GM12878 (cell line): ENCODE measurements at regions not wholly inside any gene's neighbourhood (a gene's known extent, or its start where the extent isn't known, plus 50 kb on each side); places are given as distances from the start of the nearest gene placed in this dataset.

Experiments
- ATAC-seq: fragments of 200-7000 bp; cut with Tn5 transposase; 3 replicates; pipeline ENCODE4 v1.9.1; 2020; ENCODE audit warnings: mild to moderate bottlenecking, moderate library complexity
- BruUV-seq: library from RNA; stranded (reverse); fragments of 400-500 nt; replicated peaks from 2 replicates; lab custom pipeline; 2021; lab: Mats Ljungman, UMichigan
- CTCF ChIA-PET: fragments of 300-600 bp; sonication (Branson Sonifier 250); formaldehyde crosslinking; extraction: SDS; loops from one replicate; lab custom pipeline; 2021; ENCODE audit warnings: inconsistent platforms; lab: Yijun Ruan, JAX
- POLR2A ChIA-PET: fragments of 350-600 bp; formaldehyde crosslinking; extraction: SDS; loops from one replicate; lab custom pipeline; 2021; ENCODE audit warnings: inconsistent platforms; lab: Charles Lee
- RAD21 ChIA-PET: fragments of 300-600 bp; sonication (Branson Sonifier 250); formaldehyde crosslinking; loops from one replicate; lab custom pipeline; 2023; ENCODE audit warnings: antibody characterized with exemption; ENCODE audit not compliant: unreplicated experiment; lab: Charles Lee
- SMC1A ChIA-PET: fragments of 300-600 bp; sonication (Branson Sonifier 250); formaldehyde crosslinking; loops from one replicate; lab custom pipeline; 2023; ENCODE audit not compliant: unreplicated experiment, uncharacterized antibody; lab: Charles Lee
- DNase-seq: peaks from one replicate; pipeline ENCODE4 v3.0.0-alpha.2; 2011; ENCODE audit warnings: low read depth, low spot score
- FAIRE-seq: peaks from 3 replicates; lab custom pipeline; 2011; peaks lifted over from hg19 to GRCh38; lab: Jason Lieb, UNC
- H2AFZ ChIP-seq: 2 replicates; pipeline ENCODE4 v1.6.0; 2011; ENCODE audit warnings: low read depth, low read length, control low read depth; ENCODE audit not compliant: control insufficient read depth
- H3K27ac ChIP-seq: 2 replicates; pipeline ENCODE4 v1.5.1; 2011; ENCODE audit warnings: control low read depth; ENCODE audit not compliant: control insufficient read depth, insufficient read depth
- H3K27me3 ChIP-seq, 2 experiments: replicated peaks in 1 of 2; 2 replicates each; pipeline versions ENCODE4 v1.6.0 to v1.6.1; 2011; ENCODE audit warnings: low read length in 1 of 2; ENCODE audit not compliant: control insufficient read depth in 2 of 2, insufficient read depth in 2 of 2
- H3K36me3 ChIP-seq, 2 experiments: 2 replicates each; pipeline ENCODE4 v1.5.1; 2011; ENCODE audit warnings: low read length in 1 of 2; ENCODE audit not compliant: control insufficient read depth in 2 of 2, insufficient read depth in 2 of 2
- H3K4me1 ChIP-seq: 2 replicates; pipeline ENCODE4 v1.6.1; 2011; ENCODE audit warnings: mild to moderate bottlenecking, low read length, moderate library complexity, mixed read lengths; ENCODE audit not compliant: control insufficient read depth, insufficient read depth
- H3K4me2 ChIP-seq: 2 replicates; pipeline ENCODE4 v1.6.0; 2011; ENCODE audit warnings: control low read depth; ENCODE audit not compliant: control insufficient read depth, insufficient read depth
- H3K4me3 ChIP-seq: fragments of 200-600 bp; sonication (generic); 2 replicates; pipeline ENCODE4 v1.5.1; 2016
- H3K79me2 ChIP-seq: 2 replicates; pipeline ENCODE4 v1.6.0; 2011; ENCODE audit warnings: low read length; ENCODE audit not compliant: control insufficient read depth, insufficient read depth
- H3K9ac ChIP-seq: 2 replicates; pipeline ENCODE4 v1.8.0; 2011; ENCODE audit warnings: low read length, control low read depth, mixed read lengths; ENCODE audit not compliant: control insufficient read depth, insufficient read depth
- H3K9me3 ChIP-seq: replicated peaks from 3 replicates; pipeline ENCODE4 v1.5.1; 2011; ENCODE audit warnings: mild to moderate bottlenecking, low read length; ENCODE audit not compliant: control insufficient read depth, insufficient read depth
- H4K20me1 ChIP-seq: 2 replicates; pipeline ENCODE4 v1.6.0; 2011; ENCODE audit not compliant: control insufficient read depth, insufficient read depth
- BACH1 ChIP-seq: fragments of 450-650 bp; IDR thresholded peaks from 2 replicates; pipeline ENCODE4 v1.6.1; 2017; ENCODE audit warnings: mild to moderate bottlenecking, borderline replicate concordance
- BRCA1 ChIP-seq: IDR thresholded peaks from 2 replicates; pipeline ENCODE4 v1.6.1; 2011; ENCODE audit warnings: low read depth, low read length, improper control_type of control experiment
- EP300 ChIP-seq, 2 experiments: fragments of 150-350 bp in 1 of 2; IDR thresholded peaks; 2 replicates each; pipeline ENCODE4 v1.6.1; 2011 to 2012; ENCODE audit warnings: low read depth in 2 of 2, low read length in 2 of 2, borderline replicate concordance in 1 of 2, improper control_type of control experiment in 1 of 2, inconsistent platforms in 1 of 2; ENCODE audit not compliant: control insufficient read depth in 1 of 2
- ESRRA ChIP-seq: IDR thresholded peaks from 2 replicates; pipeline ENCODE4 v1.6.1; 2012; ENCODE audit warnings: mild to moderate bottlenecking, low read length, improper control_type of control experiment
- FOXK2 ChIP-seq: fragments of 450-650 bp; IDR thresholded peaks from 2 replicates; pipeline ENCODE4 v1.6.1; 2017; ENCODE audit warnings: mild to moderate bottlenecking, moderate library complexity
- HDAC2 ChIP-seq: fragments of 200-600 bp; sonication (generic); IDR thresholded peaks from 2 replicates; pipeline ENCODE4 v1.6.1; 2017
- IKZF1 ChIP-seq: fragments of 450-650 bp; conservative IDR thresholded peaks from 2 replicates; pipeline ENCODE4 v1.6.1; 2017; ENCODE audit warnings: antibody characterized with exemption, mild to moderate bottlenecking
- NFXL1 ChIP-seq: fragments of 450-650 bp; IDR thresholded peaks from 2 replicates; pipeline ENCODE4 v1.6.1; 2017; ENCODE audit warnings: antibody characterized with exemption, mild to moderate bottlenecking, borderline replicate concordance
- NFYA ChIP-seq: IDR thresholded peaks from 2 replicates; pipeline ENCODE4 v1.6.1; 2011; ENCODE audit warnings: low read depth, mild to moderate bottlenecking, low read length, improper control_type of control experiment, borderline replicate concordance
- NR2C1 ChIP-seq: fragments of 450-650 bp; IDR thresholded peaks from 2 replicates; pipeline ENCODE4 v1.6.1; 2017; ENCODE audit warnings: antibody characterized with exemption, mild to moderate bottlenecking, moderate library complexity
- RELB ChIP-seq: fragments of 450-650 bp; IDR thresholded peaks from 2 replicates; pipeline ENCODE4 v1.6.1; 2017; ENCODE audit warnings: low read depth, mild to moderate bottlenecking, moderate library complexity
- SUPT20H ChIP-seq: IDR thresholded peaks from 2 replicates; pipeline ENCODE4 v1.6.1; 2011; ENCODE audit warnings: low read depth, mild to moderate bottlenecking, low read length, moderate library complexity, borderline replicate concordance; ENCODE audit not compliant: control insufficient read depth
- ZNF274 ChIP-seq: IDR thresholded peaks from one replicate; pipeline ENCODE4 v1.8.0; 2011; ENCODE audit not compliant: insufficient read length, insufficient read depth
- ZNF384 ChIP-seq: IDR thresholded peaks from 2 replicates; pipeline ENCODE4 v1.6.1; 2012; ENCODE audit warnings: low read depth, mild to moderate bottlenecking, low read length, improper control_type of control experiment, borderline replicate concordance
- ZSCAN29 ChIP-seq: fragments of 450-650 bp; IDR thresholded peaks from 2 replicates; pipeline ENCODE4 v1.6.1; 2017; ENCODE audit warnings: mild to moderate bottlenecking, moderate library complexity
- WGBS: methylation state at CpG from one replicate; pipeline ENCODE4 v1.1.6; 2016; ENCODE audit warnings: low lambda C conversion rate; ENCODE audit not compliant: insufficient replicate concordance, insufficient coverage; ENCODE audit errors: missing lambda C conversion rate; 5-methylcytosine and 5-hydroxymethylcytosine counted together
- in situ Hi-C: fragments of 300-500 bp; cut with MboI; formaldehyde crosslinking; loops from 9 replicates; pipeline ENCODE4 v1.14.3; 2018; ENCODE audit warnings: mixed read lengths
- intact Hi-C: fragments of 100-400 bp; cut with micrococcal nuclease; formaldehyde crosslinking; loops from one replicate; pipeline ENCODE4 v1.14.2; 2022; ENCODE audit not compliant: unreplicated experiment
- TF ChIP-seq, protein P1 (sequence below): fragments of 150-350 bp; IDR thresholded peaks from 2 replicates; pipeline ENCODE4 v1.6.1; 2016; ENCODE audit warnings: low read depth, low read length

- CTCF ChIA-PET: interaction anchor here (1.0 kb wide), 1 partner anchor 10 kb away, joined by 3 read pairs; no protein-coding TSS in a partner anchor
- SMC1A ChIA-PET: interaction anchor here (0.6 kb wide), 1 partner anchor 1363 kb away, joined by 3 read pairs; no protein-coding TSS in a partner anchor
- in situ Hi-C loops (no loop called here), intact Hi-C loops (no loop called here)
- no peak overlapping the region for H3K27ac ChIP-seq
- H3K4me1 ChIP-seq: no peaks in the 10 kb centered on the region
- no peak overlapping the region for H2AFZ ChIP-seq
- RAD21 ChIA-PET: no interaction called here
- WGBS: 0% methylated on average over 1 of the region's 1 CpG
- no TSS peak for BruUV-seq
- TF ChIP-seq FOXK2 (no peak), BACH1 (no peak), HDAC2 (no peak), ZNF384 (no peak), NFXL1 (no peak), SUPT20H (no peak), EP300 (IDR thresholded peaks at IDR 0.05; ENCODE audit: borderline replicate concordance in 1 of 2, control insufficient read depth in 1 of 2, low read depth in 2 of 2, low read length in 2 of 2) (no peak), ZSCAN29 (no peak), NR2C1 (no peak), ESRRA (no peak), RELB (no peak), ZNF274 (no peak), IKZF1 (no peak), NFYA (no peak), BRCA1 (no peak)
- TF ChIP-seq, protein P1, sequence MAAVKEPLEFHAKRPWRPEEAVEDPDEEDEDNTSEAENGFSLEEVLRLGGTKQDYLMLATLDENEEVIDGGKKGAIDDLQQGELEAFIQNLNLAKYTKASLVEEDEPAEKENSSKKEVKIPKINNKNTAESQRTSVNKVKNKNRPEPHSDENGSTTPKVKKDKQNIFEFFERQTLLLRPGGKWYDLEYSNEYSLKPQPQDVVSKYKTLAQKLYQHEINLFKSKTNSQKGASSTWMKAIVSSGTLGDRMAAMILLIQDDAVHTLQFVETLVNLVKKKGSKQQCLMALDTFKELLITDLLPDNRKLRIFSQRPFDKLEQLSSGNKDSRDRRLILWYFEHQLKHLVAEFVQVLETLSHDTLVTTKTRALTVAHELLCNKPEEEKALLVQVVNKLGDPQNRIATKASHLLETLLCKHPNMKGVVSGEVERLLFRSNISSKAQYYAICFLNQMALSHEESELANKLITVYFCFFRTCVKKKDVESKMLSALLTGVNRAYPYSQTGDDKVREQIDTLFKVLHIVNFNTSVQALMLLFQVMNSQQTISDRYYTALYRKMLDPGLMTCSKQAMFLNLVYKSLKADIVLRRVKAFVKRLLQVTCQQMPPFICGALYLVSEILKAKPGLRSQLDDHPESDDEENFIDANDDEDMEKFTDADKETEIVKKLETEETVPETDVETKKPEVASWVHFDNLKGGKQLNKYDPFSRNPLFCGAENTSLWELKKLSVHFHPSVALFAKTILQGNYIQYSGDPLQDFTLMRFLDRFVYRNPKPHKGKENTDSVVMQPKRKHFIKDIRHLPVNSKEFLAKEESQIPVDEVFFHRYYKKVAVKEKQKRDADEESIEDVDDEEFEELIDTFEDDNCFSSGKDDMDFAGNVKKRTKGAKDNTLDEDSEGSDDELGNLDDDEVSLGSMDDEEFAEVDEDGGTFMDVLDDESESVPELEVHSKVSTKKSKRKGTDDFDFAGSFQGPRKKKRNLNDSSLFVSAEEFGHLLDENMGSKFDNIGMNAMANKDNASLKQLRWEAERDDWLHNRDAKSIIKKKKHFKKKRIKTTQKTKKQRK: no peak
- no peaks in the 10 kb centered on the region for H3K79me2 ChIP-seq
- H3K4me3 ChIP-seq: no peak overlapping the region
- no peak overlapping the region for H3K9ac ChIP-seq
- no peak for ATAC-seq
- no peaks in the 10 kb centered on the region for H4K20me1 ChIP-seq
- H3K27me3 ChIP-seq: no peaks in the 10 kb centered on the region
- no peaks in the 10 kb centered on the region for H3K9me3 ChIP-seq
- H3K4me2 ChIP-seq: no peak overlapping the region
- POLR2A ChIA-PET: no interaction called here
- H3K36me3 ChIP-seq: no peaks in the 10 kb centered on the region
- no peak for FAIRE-seq
- no peak for DNase-seq
Measured at GRCh38 chr18:47346016-47346415, 94.6 kb upstream of the SKOR2 start.
